Gastroesophageal sphincter (tissue), 3 donors: ENCODE measurements at regions not wholly inside any gene's neighbourhood (a gene's known extent, or its start where the extent isn't known, plus 50 kb on each side); places are given as distances from the start of the nearest gene placed in this dataset.

Experiments used
- CTCF ChIP-seq, 4 experiments: fragments of 200-600 bp in 2 of 4; fragments of 450-650 bp in 2 of 4; sonication (generic) in 1 of 4; IDR thresholded peaks; one replicate each; pipeline ENCODE4 v1.5.1; 2017 to 2019; ENCODE audit warnings: antibody characterized with exemption in 4 of 4, mild to moderate bottlenecking in 2 of 4, moderate library complexity in 2 of 4
- EP300 ChIP-seq: sonication (generic); formaldehyde crosslinking; IDR thresholded peaks from one replicate; pipeline ENCODE4 v1.6.1; 2017; ENCODE audit warnings: antibody characterized with exemption, mild to moderate bottlenecking

GRCh38 chr14:47857646-47858045, 182.2 kb upstream of the MDGA2 start:
- TF ChIP-seq CTCF (IDR thresholded peaks at IDR 0.05): no peak
- no peak for TF ChIP-seq EP300
